ENCODE measurements at regions not wholly inside any gene's neighbourhood (a gene's known extent, or its start where the extent isn't known, plus 50 kb on each side); places are given as distances from the start of the nearest gene placed in this dataset.
"Not testable (repeated sequence)": the region's sequence is repeated elsewhere in the genome, so short reads cannot be mapped to it uniquely, and the experiment has no call there.

DNA sequence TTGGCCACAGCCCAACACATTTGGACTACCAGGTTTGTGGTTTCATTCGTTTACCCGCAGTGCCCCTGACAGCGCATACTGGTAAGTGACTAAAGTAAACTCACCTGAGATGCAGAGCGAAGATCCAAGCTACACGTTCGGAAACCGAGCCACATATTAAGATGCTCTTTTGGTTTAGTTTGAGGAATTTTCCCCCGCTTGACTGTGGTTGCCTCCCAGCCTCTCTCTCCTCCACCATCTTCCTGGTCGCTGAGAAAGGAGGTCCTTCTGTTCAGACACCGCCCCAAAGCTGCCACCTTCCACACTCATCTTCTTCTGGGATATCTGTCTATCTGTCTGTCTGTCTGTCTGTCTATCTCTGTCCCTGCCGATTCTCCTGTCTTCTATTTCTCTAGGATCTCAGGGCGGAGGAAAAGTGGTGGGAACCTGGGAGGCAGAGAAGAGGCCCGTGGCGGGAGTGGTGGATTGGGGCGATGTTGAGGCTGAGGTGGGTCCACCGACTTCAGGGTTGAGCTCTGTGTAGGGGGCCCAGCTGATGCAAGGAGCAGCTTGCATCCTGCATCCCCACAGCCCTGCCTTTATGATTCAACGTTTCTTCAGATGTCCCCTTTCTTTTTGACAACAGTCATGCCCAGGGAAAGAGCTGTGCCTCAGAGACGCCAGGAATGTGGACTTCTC lies 196.9 kb upstream of the ZNF184 start:
- Mint-ChIP-seq H3K4me3 (peak overlapping the region in 4 of 5 donors; percentile 18 to 58 (median 43)), H3K27me3 (ENCODE audit: low read depth in 3 of 3) (peaks cover 74 to 82% (median 77%) of the 10 kb centered on the region in 3 donors), H3K4me1 (peaks cover 26 to 51% of the 10 kb centered on the region in 2 donors), H3K27ac (peak overlapping the region in 3 of 6 donors; percentile 36 to 79 (median 37)), H3K9me3 (peaks cover 5 to 72% (median 21%) of the 10 kb centered on the region in 6 donors), H3K36me3 (peaks cover 0 to 15% (median 4%) of the 10 kb centered on the region in 3 donors)
- no peak for DNase-seq

DNA sequence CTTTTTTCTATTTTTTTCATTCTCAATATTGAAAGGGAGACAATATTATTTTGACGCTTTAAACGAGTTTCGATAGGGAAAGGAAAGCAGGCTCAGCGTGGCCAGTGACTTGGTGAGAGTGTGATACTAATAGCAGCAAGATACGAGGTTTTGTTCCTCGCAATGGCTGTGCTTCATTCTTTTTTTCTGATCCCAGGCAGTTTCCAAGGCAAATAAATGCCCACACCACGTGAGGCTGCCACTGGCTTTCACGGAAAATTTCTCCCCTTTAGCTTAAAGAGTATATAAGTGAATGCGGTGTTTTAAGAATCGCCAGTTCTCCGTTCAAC lies 196.4 kb upstream of the ZNF184 start:
- Mint-ChIP-seq H3K9me3 (peaks cover 5 to 72% (median 21%) of the 10 kb centered on the region in 6 donors), H3K4me3 (peak overlapping the region; percentile 18 to 58 (median 50)), H3K27ac (peak overlapping the region in 3 of 6 donors; percentile 15 to 79 (median 58)), H3K4me1 (peaks cover 26 to 51% of the 10 kb centered on the region in 2 donors), H3K36me3 (peaks cover 0 to 15% (median 4%) of the 10 kb centered on the region in 3 donors), H3K27me3 (ENCODE audit: low read depth in 3 of 3) (peaks cover 74 to 84% (median 79%) of the 10 kb centered on the region in 3 donors)
- no peak for DNase-seq

DNA sequence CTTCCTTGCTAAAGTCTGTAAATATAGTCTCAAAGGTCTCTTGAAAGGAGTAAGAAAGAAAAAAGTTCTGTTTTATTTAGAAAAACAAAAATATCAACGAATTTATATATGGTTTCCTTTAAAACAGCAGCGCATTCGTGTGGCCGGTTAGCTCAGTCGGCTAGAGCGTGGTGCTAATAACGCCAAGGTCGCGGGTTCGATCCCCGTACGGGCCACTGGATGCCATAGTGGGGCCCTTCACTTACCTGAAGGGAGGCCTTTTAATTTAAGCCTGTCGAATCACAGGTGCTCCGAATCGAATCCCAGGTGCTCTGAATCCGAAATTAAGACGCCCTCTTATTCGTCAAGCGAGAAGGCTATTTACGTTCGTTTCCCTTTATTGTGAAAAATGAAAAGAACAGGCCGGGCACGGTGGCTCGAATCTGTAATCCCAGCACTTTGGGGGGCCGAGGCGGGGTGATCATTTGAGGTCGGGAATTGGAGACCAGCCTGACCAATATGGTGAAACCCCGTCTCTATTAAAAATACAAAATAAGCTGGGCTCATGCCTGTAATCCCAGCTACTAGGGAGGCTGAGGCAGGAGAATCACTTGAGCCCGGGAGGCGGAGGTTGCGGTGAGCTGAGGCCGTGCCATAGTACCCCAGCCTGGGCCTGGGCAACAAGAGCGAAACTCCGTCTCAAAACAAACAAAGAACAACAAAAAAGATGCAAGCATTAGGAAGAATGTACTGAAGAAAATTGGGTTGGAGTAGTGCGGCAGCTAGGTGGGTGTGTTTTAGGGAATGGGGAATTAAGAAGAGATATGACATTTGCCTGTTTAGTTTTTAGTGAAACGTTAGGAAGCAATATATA lies 195.8 kb upstream of the ZNF184 start:
- H3K9me3 Mint-ChIP-seq, result peaks cover 5 to 71% (median 21%) of the 10 kb centered on the region in 6 donors
- H3K36me3 Mint-ChIP-seq, result peaks cover 0 to 15% (median 4%) of the 10 kb centered on the region in 3 donors
- peaks cover 26 to 51% of the 10 kb centered on the region in 2 donors for H3K4me1 Mint-ChIP-seq

DNA sequence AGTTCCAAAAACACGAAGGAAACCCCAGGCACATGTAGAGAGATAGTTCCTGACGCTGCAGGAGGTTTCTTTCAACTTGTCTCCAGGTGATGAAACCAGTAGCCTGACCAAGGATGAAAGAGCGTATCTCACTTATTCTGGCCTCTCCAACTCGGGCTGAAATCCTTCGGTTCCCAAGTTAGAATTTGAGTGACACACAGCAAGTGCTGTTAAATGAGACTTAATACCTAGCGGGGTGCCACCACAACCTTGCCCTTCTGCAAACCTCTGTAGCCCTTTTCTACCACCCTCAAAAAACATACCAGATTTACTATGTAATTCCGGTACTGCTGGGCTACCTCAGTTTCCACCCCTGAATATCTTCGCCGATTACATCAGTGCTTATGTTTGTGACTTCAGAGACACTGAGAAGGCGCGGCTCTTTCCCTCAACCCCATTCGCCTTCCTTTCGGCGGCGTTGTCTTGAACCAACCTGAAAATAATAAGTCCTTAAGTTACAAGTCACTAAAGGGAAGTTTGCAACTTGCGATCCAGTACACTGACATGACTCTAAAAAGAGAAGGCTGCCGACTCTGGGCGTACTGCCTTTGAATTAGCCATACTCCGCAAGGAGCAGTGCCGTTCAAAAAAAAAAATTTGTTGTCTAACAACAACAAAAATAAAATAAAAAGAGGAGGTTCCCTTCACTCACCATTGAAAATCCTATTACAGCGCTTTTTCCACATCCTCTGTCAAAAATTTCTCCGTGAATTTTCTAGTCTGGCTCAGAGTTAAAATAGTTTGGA lies 194.9 kb upstream of the ZNF184 start:
- peak overlapping the region in 1 of 6 donors; percentile 35 for H3K27ac Mint-ChIP-seq
- peaks cover 23 to 50% of the 10 kb centered on the region in 2 donors for H3K4me1 Mint-ChIP-seq
- H3K4me3 Mint-ChIP-seq, result peak overlapping the region in 3 of 5 donors; percentile 14 to 58 (median 44)
- DNase-seq, result no peak
- H3K36me3 Mint-ChIP-seq, result peaks cover 0 to 12% (median 0%) of the 10 kb centered on the region in 3 donors
- peaks cover 5 to 63% (median 18%) of the 10 kb centered on the region in 6 donors for H3K9me3 Mint-ChIP-seq
- peaks cover 68 to 83% (median 76%) of the 10 kb centered on the region in 3 donors for H3K27me3 Mint-ChIP-seq (ENCODE audit: low read depth in 3 of 3)

More for the DNA sequence above, 195.8 kb upstream of the ZNF184 start:
- peak in 2 of 3 donors; percentile 12 to 29 for DNase-seq
- Mint-ChIP-seq H3K27ac (peak overlapping the region in 2 of 6 donors; percentile 58 to 79), H3K27me3 (ENCODE audit: low read depth in 3 of 3) (peaks cover 73 to 84% (median 80%) of the 10 kb centered on the region in 3 donors), H3K4me3 (peak overlapping the region; percentile 18 to 58 (median 50))

DNA sequence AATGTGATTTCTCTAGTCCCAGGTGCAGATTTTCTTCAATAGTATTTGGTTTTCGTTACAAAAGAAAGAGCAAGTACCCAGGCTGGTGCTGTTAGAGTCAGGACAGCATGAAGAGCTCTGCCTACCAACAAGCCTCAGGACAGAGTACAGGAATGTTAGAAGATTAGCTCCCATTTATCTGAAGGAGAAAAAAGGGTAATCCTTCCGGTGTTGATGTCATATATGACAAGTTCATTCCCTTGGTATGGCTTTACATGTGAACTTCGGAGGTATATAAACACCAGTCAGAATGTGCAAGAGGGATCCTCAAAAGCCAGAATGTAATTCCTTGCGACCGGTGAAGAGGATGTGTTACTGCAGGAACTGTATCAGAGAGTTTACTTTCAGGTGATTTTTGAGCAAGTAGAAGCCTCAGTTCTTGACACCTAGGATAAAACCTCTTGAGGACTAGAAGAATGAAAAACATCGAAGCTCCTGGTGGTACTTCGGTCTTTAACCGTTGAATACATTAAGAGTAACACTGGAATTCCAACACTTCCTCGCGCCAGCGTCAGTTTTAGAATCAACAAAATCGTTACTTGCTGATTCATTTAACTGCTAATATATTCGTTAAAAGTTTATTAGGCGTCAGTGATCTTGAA lies 194.2 kb upstream of the ZNF184 start:
- Mint-ChIP-seq H3K4me1 (peaks cover 16 to 43% of the 10 kb centered on the region in 2 donors), H3K4me3 (peak overlapping the region in 2 of 5 donors; percentile 7 to 36), H3K9me3 (peaks cover 5 to 56% (median 12%) of the 10 kb centered on the region in 6 donors), H3K27ac (no peak overlapping the region), H3K27me3 (ENCODE audit: low read depth in 3 of 3) (peaks cover 63 to 76% (median 73%) of the 10 kb centered on the region in 3 donors), H3K36me3 (peaks cover 0 to 8% (median 0%) of the 10 kb centered on the region in 3 donors)
- DNase-seq, result no peak

DNA sequence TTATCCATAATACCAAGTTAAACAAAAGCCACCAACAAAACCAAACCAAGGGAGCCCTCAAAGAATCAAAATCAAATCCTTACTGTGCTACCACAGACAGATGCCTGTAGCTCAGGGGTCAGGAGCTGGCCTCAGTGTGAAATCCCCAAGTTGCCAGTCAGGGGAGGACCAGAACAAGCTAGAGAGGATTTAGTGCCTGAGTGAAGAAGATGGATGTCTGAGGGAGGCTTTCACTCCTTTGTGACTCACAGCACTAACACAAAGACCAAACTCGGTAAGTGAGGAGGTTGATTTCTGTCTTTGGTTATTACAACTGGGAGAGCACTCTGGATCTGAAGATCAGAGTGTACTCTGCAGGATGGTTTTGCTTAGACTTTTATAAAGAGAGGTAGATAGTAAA lies 189.9 kb upstream of the ZNF184 start:
- Mint-ChIP-seq H3K4me1 (peaks cover 0 to 6% of the 10 kb centered on the region in 2 donors), H3K36me3 (peaks cover 0 to 4% (median 0%) of the 10 kb centered on the region in 3 donors), H3K27me3 (ENCODE audit: low read depth in 3 of 3) (peaks cover 19 to 36% (median 30%) of the 10 kb centered on the region in 3 donors), H3K27ac (no peak overlapping the region), H3K9me3 (peaks cover 0 to 20% (median 4%) of the 10 kb centered on the region in 6 donors), H3K4me3 (peak overlapping the region in 1 of 5 donors; percentile 0)
- no peak for DNase-seq

DNA sequence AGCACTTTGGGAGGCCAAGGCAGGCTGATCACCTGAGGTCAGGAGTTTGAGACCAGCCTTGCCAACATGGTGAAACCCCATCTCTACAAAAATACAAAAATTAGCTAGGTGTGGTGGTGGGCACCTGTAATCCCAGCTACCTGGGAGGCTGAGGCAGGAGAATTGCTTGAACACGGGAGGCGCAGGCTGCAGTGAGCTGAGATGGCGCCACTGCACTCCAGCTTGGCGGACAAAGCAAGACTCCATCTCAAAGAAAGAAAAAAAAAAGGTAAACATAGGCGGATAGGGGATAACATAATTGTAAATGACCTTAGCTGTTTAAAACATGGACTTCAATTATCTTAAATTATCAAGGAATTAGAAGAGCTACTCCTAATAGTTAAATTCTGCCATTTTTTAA lies 189.3 kb upstream of the ZNF184 start:
- H3K4me3 Mint-ChIP-seq, H3K36me3 Mint-ChIP-seq, DNase-seq, H3K4me1 Mint-ChIP-seq, H3K27ac Mint-ChIP-seq: not testable (repeated sequence)
- H3K9me3 Mint-ChIP-seq, result peaks cover 0 to 14% (median 4%) of the 10 kb centered on the region in 6 donors
- H3K27me3 Mint-ChIP-seq (ENCODE audit: low read depth in 3 of 3), result peaks cover 14 to 32% (median 24%) of the 10 kb centered on the region in 3 donors

DNA sequence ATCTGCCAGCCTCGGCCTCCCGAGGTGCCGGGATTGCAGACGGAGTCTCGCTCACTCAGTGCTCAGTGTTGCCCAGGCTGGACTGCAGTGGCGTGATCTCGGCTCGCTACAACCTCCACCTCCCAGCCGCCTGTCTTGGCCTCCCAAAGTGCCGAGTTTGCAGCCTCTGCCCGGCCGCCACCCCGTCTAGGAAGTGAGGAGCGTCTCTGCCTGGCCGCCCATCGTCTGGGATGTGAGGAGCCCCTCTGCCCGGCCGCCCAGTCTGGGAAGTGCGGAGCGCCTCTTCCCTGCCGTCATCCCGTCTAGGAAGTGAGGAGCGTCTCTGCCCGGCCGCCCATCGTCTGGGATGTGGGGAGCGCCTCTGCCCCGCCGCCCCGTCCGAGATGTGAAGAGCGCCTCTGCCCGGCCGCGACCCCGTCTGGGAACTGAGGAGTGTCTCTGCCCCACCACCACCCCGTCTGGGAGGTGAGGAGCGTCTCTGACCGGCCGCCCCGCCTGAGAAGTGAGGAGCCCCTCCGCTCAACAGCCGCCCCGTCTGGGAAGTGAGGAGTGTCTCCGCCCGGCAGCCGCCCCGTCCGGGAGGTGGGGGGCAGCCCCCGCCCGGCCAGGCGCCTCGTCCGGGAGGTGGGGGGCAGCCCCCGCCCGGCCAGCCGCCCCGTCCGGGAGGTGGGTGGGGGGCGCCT lies 180.4 kb upstream of the ZNF184 start:
- not testable (repeated sequence) for H3K27ac Mint-ChIP-seq, H3K9me3 Mint-ChIP-seq, H3K4me1 Mint-ChIP-seq, H3K4me3 Mint-ChIP-seq, H3K36me3 Mint-ChIP-seq, DNase-seq
- H3K27me3 Mint-ChIP-seq (ENCODE audit: low read depth in 3 of 3), result peaks cover 0 to 22% (median 16%) of the 10 kb centered on the region in 3 donors

DNA sequence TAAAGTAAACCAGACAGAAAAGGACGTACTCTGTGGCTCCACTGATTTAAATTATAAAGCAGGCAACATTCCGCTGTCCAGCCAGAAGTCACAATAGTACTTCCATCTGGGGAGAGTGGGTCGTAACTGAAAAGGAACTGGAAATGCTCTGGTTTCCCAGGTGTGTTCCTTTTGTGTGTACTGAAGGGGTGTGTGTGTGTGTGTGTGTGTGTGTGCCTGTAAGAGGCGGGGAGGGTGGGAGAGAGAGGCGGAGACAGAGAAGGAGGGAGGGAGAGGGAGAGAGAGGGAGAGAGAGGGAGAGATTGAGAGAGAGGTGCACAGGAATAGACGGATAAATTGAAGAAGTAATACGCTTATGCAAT lies 178.4 kb upstream of the ZNF184 start:
- Mint-ChIP-seq H3K4me1 (no peaks in the 10 kb centered on the region), H3K27me3 (ENCODE audit: low read depth in 3 of 3) (peaks cover 5 to 22% (median 18%) of the 10 kb centered on the region in 3 donors), H3K36me3 (no peaks in the 10 kb centered on the region), H3K4me3 (no peak overlapping the region), H3K9me3 (peaks cover 0 to 9% (median 0%) of the 10 kb centered on the region in 6 donors), H3K27ac (no peak overlapping the region)
- DNase-seq, result no peak

DNA sequence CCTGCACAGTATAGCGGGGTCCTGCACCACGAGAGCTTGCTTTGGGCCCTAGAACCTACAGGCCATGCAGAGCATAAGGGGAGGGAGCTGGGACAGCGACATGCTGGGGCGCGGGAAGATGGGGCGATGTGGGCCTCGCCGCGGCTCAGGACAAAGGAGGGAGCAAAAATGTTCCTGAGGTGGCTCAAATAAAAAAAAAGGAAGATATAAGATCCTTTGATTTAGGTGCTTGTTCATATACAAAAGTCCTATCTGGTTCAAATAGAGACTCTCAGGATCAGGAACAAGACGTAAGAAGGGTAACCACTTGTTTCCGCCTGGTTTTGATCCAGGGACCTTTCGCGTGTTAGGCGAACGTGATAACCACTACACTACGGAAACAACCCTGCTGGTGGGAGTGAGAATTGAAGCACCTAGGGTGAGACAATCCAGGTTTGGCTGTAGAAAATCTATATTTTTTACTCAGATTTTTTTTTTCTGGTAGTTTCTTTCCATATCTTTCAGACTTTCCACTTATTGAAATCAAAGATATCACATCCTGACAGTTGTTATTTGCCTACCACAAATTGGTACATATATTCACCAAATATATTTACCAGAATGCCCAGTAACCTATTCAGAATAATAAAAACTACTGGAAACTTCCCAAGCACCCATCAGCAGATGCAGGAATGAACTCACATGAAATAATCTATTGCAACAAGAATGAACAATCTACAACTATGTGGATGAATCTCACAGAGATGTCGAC lies 177.9 kb upstream of the ZNF184 start:
- DNase-seq, result no peak
- no peaks in the 10 kb centered on the region for H3K36me3 Mint-ChIP-seq
- H3K4me1 Mint-ChIP-seq, result no peaks in the 10 kb centered on the region
- no peak overlapping the region for H3K27ac Mint-ChIP-seq
- H3K4me3 Mint-ChIP-seq, result no peak overlapping the region
- peaks cover 0 to 9% (median 0%) of the 10 kb centered on the region in 6 donors for H3K9me3 Mint-ChIP-seq
- H3K27me3 Mint-ChIP-seq (ENCODE audit: low read depth in 3 of 3), result peaks cover 5 to 22% (median 18%) of the 10 kb centered on the region in 3 donors

DNA sequence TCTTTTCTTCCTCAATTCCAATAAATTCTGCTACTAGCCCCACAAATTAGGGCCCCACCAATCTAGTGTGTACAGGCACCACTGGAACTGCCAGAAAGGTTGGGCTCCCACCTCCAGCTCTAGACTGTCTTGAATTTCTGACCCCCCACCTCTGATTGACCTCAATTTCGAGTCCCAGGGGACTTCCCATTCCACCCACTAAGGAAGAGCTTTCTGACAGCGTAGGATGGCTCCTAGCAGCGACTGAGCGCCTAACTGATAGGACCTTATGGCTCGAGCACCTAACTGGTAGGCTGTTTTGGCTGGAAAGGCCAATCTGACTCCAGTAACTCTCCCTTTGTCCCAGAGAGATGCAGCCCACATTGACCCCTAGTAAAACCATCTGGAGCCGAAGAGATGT lies 171.6 kb upstream of the ZNF184 start:
- Mint-ChIP-seq H3K36me3 (no peaks in the 10 kb centered on the region), H3K27ac (no peak overlapping the region), H3K27me3 (ENCODE audit: low read depth in 3 of 3) (peaks cover 5 to 18% (median 14%) of the 10 kb centered on the region in 3 donors), H3K4me1 (no peaks in the 10 kb centered on the region), H3K9me3 (peaks cover 0 to 3% (median 0%) of the 10 kb centered on the region in 6 donors), H3K4me3 (no peak overlapping the region)
- no peak for DNase-seq

All from immature natural killer cell (primary cell).